Colon (tissue), 2 donors: ENCODE measurements at regions not wholly inside any gene's neighbourhood (a gene's known extent, or its start where the extent isn't known, plus 50 kb on each side); places are given as distances from the start of the nearest gene placed in this dataset.

Experiments
- FAIRE-seq: peaks from 2 replicates; lab custom pipeline; 2012; peaks lifted over from hg19 to GRCh38; lab: Jason Lieb, UNC
- donor health status: control.
- donor health status: control.

GRCh38 chr11:24064309-24064903 lies 432.4 kb upstream of the LUZP2 start:
- FAIRE-seq = no peak

- FAIRE-seq = no peak
Measured at GRCh38 chr11:24068197-24068596, 428.7 kb upstream of the LUZP2 start.

GRCh38 chr11:24070435-24070834 lies 426.4 kb upstream of the LUZP2 start:
- no peak for FAIRE-seq

- no peak for FAIRE-seq
Measured at GRCh38 chr11:24078018-24078417, 418.8 kb upstream of the LUZP2 start.

DNA sequence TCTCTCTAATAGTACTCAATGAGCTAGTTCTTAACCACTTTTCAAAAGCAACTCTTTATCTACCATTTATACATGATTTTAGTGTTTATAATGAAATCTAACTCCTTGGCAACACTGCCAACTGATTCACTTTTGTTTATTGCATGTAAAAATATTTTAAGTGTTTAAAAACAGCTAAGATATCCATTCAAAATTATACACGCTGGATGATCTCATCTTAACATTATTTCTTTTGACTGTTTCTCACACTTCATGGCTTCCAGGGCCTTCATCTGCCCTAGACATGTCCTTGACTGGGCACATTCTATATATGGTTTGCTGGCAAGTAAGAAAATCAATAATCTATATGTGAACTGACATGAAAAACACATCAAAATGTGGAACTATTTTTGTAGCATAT lies 414.6 kb upstream of the LUZP2 start:
- FAIRE-seq = no peak

GRCh38 chr11:24082860-24083259 lies 414.0 kb upstream of the LUZP2 start:
- no peak for FAIRE-seq

- FAIRE-seq = no peak
Measured at GRCh38 chr11:24084956-24085355, 411.9 kb upstream of the LUZP2 start.

- FAIRE-seq = no peak
Measured at GRCh38 chr11:24086921-24087320, 409.9 kb upstream of the LUZP2 start.

DNA sequence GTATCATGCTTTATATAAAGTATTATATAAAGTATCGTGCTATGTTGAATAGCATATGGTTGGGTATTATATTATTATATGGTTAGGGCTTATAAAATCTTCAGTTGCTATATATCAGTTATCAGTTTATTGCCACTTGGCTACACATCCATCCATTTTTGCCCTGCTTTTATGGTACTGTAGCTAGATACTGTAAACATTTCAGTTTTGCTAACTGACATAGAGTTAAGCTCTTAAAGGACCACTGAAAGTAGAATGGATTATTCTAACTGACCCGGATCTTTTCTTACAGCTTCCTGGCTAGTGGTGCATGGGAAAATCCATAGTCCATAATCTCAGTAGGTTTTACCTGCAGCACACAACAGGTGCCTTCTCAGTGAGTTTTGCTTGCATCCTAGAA lies 405.3 kb upstream of the LUZP2 start:
- no peak for FAIRE-seq

DNA sequence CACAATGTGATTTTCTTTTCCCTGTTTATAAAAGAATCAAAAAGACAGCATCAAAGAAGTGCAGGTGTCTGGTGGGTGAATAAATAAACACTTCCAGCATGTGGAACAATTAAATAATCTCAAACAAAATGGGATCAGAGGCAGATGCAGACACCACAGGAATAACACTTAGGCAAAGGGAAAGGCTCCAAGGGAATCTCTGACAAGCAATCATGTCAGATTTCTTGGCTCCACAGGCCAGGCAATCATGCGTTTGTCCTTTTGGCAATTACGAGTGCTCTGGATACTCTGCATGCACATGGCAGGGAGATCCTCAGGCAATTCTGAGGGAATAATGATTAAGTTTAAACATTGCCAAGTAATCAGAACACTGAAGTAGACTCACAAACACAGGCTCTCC lies 403.5 kb upstream of the LUZP2 start:
- FAIRE-seq = no peak

DNA sequence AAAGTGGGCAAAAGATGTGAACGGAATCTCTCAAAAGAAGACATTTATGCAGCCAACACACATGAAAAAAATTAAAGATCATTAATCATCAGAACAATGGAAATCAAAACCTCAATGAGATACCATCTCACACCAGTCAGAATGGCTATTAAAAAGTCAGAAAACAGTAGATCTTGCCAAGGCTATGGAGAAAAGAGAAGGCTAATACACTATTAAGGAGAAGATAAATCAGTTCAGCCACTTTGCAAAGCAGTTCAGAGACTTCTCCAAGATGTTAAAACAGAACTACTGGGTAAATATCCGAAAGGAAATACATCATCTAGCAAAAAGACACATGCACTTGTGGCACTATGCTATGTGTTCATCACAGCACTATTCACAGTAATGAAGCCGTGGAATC lies 388.2 kb upstream of the LUZP2 start:
- no peak for FAIRE-seq

- FAIRE-seq = no peak
Measured at GRCh38 chr11:24122291-24122690, 374.6 kb upstream of the LUZP2 start.

GRCh38 chr11:24124876-24125275 lies 372.0 kb upstream of the LUZP2 start:
- FAIRE-seq = no peak

GRCh38 chr11:24131698-24132097 lies 365.2 kb upstream of the LUZP2 start:
- no peak for FAIRE-seq

DNA sequence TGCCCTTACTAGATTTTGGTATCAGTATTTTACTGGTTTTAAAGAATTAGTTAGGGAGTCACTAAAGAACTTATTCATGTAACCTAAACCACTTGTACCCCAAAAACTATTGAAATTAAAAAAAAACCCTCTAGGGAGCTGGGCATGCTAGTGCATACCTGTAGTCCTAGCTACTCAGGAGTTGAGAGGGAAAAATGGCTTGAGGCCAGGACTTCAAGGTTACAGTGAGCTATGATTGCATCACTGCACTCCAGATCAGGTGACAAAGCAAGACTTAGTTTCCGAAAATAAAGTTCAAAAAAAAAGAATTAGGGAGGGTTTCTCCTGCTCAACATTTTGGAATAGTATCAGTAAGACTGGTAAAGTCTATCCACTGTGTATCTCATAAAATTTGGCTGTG lies 364.4 kb upstream of the LUZP2 start:
- FAIRE-seq = no peak

GRCh38 chr11:24134879-24135589 lies 361.8 kb upstream of the LUZP2 start:
- no peak for FAIRE-seq

DNA sequence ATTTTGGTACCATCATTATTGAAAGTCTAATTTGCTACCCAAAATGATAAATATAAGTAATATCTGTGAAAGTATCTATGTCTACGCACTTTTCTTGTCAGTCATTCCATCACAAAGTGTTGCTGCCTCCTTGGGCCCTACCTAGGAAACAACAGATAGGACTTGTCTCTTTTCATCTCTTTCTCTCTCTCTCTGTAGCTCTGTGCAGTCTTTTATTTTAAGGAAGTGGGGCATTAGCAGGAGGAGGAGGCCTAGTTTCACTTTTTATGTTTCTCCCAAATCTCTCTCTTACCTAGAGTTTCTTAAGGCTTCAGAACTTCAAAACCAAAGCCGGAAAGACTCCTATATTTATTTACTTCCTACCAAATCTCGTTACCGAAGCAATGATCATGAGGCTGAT lies 354.8 kb upstream of the LUZP2 start:
- FAIRE-seq = no peak

DNA sequence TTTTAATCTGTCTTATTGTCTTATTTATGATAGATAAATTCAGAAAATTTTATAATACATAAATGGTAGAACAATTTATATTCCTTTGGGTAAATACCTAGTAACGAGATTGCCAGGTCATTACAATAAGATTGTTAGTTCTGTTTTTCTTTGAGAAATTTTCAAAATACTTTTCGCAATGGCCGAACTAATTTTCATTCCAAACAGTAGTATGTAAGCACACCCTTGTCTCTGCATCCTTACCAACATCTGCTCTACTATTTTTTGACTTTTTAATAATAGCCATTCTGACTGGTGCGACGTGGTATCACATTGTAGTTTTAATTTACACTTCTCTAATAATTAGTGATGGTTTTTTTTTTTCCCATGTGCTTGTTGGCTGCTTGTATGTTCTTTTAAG lies 351.4 kb upstream of the LUZP2 start:
- FAIRE-seq = peak; percentile 68

DNA sequence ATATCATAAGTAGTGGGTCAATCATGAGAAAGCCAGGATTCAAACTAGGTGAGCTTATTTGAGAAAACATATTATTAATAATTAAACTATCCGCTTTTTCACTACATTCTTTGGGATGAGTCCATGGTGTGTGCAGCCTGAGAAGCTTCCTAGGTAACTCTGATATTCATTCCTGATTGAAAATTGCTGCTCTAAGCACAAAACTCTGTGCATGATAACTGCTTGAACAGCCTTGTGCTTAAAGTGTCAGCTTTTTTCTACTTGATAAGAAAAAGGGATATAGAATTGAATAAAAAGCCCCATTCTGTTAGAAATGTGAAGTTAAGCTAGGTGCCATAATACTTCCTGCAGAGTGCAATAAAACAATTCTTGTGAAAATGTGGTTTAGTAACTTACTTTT lies 343.5 kb upstream of the LUZP2 start:
- no peak for FAIRE-seq

GRCh38 chr11:24155792-24156191 lies 341.1 kb upstream of the LUZP2 start:
- FAIRE-seq = no peak

DNA sequence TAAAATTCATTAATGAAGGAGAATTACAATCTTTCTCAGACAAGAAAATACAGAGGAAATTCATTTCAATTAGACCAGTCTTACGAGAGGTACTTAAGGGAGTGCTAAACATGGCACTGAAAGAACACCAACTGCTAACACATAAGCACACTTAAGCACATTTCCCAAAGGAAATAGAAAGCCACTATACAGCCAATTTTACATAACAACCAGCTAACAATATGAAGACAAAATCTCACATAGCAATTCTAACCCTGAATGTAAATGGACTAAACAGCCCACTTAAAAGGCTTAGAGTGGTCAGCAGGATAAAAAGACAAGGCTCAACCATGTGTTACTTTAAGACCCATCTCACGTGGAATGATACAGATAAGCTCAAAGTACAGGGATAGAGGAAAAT lies 339.5 kb upstream of the LUZP2 start:
- no peak for FAIRE-seq

- no peak for FAIRE-seq
Measured at GRCh38 chr11:24161587-24161986, 335.3 kb upstream of the LUZP2 start.

DNA sequence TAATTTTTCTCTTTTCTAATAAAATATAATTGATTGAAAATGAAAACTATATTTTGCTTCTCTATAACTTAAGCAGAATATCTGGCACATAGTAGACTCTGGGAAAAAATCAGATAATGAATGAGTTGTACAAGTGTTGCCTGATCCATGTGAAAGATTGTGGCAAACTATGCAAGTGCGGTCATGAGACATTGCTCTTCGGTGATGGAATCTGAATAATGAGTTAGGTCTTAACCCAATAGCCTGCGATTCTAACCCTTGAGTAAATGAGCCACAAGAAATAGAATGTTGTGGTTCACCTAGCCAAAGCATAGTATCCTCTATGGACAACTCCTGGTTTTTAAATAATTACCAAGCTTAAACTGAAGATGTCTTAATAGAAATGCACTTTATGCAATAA lies 333.7 kb upstream of the LUZP2 start:
- FAIRE-seq = no peak

DNA sequence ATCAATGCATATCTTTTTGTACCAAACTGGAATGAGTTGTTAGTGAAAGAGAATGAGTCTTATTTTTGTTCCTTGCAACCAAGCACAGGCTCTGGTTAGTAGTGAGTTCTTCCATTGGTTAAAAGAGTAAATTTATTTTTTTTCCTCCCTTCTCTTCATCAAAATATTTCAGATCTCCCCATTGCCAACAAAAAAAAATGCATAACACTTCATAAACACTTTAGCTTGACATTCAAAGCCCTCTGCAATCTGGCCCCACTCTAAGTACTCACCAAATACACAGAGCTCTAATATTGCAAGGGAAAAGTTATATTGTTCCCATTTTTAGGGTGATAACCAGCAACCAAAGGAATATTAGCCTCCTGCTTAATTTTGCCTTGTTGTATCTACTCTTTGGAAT lies 333.0 kb upstream of the LUZP2 start:
- no peak for FAIRE-seq
